Keratinocyte (primary cell): ENCODE measurements at regions not wholly inside any gene's neighbourhood (a gene's known extent, or its start where the extent isn't known, plus 50 kb on each side); places are given as distances from the start of the nearest gene placed in this dataset.
"Not testable (repeated sequence)": the region's sequence is repeated elsewhere in the genome, so short reads cannot be mapped to it uniquely, and the experiment has no call there.

Experiments
- DNase-seq: peaks from one replicate; pipeline ENCODE4 v3.0.0-alpha.2; 2011; ENCODE audit warnings: low read depth, missing footprints, low spot score
- FAIRE-seq: peaks from 2 replicates; lab custom pipeline; 2011; peaks lifted over from hg19 to GRCh38; lab: Jason Lieb, UNC
- H2AFZ ChIP-seq: 2 replicates; pipeline ENCODE4 v1.6.0; 2012; ENCODE audit warnings: low read length, control low read depth, inconsistent platforms; ENCODE audit not compliant: control insufficient read depth
- H3K27ac ChIP-seq: 2 replicates; pipeline ENCODE4 v1.5.1; 2011; ENCODE audit warnings: low read length; ENCODE audit not compliant: control insufficient read depth, insufficient read depth
- H3K27me3 ChIP-seq: 3 replicates; pipeline ENCODE4 v1.6.0; 2011; ENCODE audit warnings: low read length; ENCODE audit not compliant: control insufficient read depth, insufficient read depth; ENCODE audit errors: extremely low read depth
- H3K36me3 ChIP-seq, 2 experiments: 2 replicates in 1 of 2; 3 replicates in 1 of 2; pipeline ENCODE4 v1.5.1; 2011; ENCODE audit warnings: low read length in 2 of 2, mild to moderate bottlenecking in 1 of 2; ENCODE audit not compliant: control insufficient read depth in 2 of 2, insufficient read depth in 2 of 2; ENCODE audit errors: extremely low read depth in 1 of 2
- H3K4me1 ChIP-seq: 3 replicates; pipeline ENCODE4 v1.5.1; 2011; ENCODE audit warnings: low read length; ENCODE audit not compliant: control insufficient read depth, insufficient read depth; ENCODE audit errors: extremely low read depth
- H3K4me2 ChIP-seq: 3 replicates; pipeline ENCODE4 v1.6.0; 2011; ENCODE audit warnings: low read depth, low read length; ENCODE audit not compliant: control insufficient read depth, insufficient read depth; ENCODE audit errors: extremely low read depth
- H3K4me3 ChIP-seq, 3 experiments: fragments of 200-600 bp in 1 of 3; sonication (generic) in 1 of 3; 2 replicates in 2 of 3; 3 replicates in 1 of 3; pipeline ENCODE4 v1.5.1; 2011 to 2016; ENCODE audit warnings: low read length in 3 of 3, mild to moderate bottlenecking in 3 of 3, control low read depth in 2 of 3, inconsistent platforms in 1 of 3, low read depth in 1 of 3, mixed read lengths in 1 of 3, mixed run types in 1 of 3, moderate library complexity in 1 of 3; ENCODE audit not compliant: control insufficient read depth in 2 of 3, insufficient read depth in 2 of 3; ENCODE audit errors: extremely low read depth in 1 of 3
- H3K79me2 ChIP-seq: 2 replicates; pipeline ENCODE4 v1.6.0; 2012; ENCODE audit warnings: low read length; ENCODE audit not compliant: control insufficient read depth, insufficient read depth
- H3K9ac ChIP-seq: 3 replicates; pipeline ENCODE4 v1.6.0; 2011; ENCODE audit warnings: low read length; ENCODE audit not compliant: control insufficient read depth, insufficient read depth; ENCODE audit errors: extremely low read depth
- H3K9me1 ChIP-seq: 3 replicates; pipeline ENCODE4 v1.6.0; 2011; ENCODE audit warnings: low read length; ENCODE audit not compliant: control insufficient read depth, insufficient read depth; ENCODE audit errors: extremely low read depth
- H3K9me3 ChIP-seq: 2 replicates; pipeline ENCODE4 v1.5.1; 2012; ENCODE audit warnings: low read depth, low read length; ENCODE audit not compliant: control insufficient read depth
- H4K20me1 ChIP-seq: 3 replicates; pipeline ENCODE4 v1.6.0; 2011; ENCODE audit warnings: low read length; ENCODE audit not compliant: control insufficient read depth, insufficient read depth; ENCODE audit errors: extremely low read depth
- CTCF ChIP-seq, 3 experiments: IDR thresholded peaks in 1 of 3; conservative IDR thresholded peaks in 1 of 3; optimal IDR thresholded peaks in 1 of 3; 2 replicates in 2 of 3; 3 replicates in 1 of 3; pipeline versions ENCODE3 to v1.5.1; 2011; ENCODE audit warnings: low read length in 3 of 3, mild to moderate bottlenecking in 3 of 3, moderate library complexity in 2 of 3, control low read depth in 1 of 3, inconsistent platforms in 1 of 3; ENCODE audit not compliant: insufficient read depth in 2 of 3; ENCODE audit errors: extremely low read depth in 1 of 3
- EZH2 ChIP-seq: IDR thresholded peaks from one replicate; pipeline ENCODE4 v1.6.1; 2012; ENCODE audit warnings: inconsistent platforms, mild to moderate bottlenecking, low read length, moderate library complexity
- dilution Hi-C: fragments of 300-500 bp; cut with MboI; formaldehyde crosslinking; loops from one replicate; pipeline ENCODE4 v1.7.0; 2020; ENCODE audit warnings: low sequenced_read_pairs; ENCODE audit not compliant: extremely low pct_ligation_motif_present

GRCh38 chr11:91005458-91005857, 782.6 kb upstream of the CHORDC1 start:
- dilution Hi-C loops = no loop called here
- no peak overlapping the region for H3K9ac ChIP-seq
- H3K9me1 ChIP-seq = no peaks in the 10 kb centered on the region
- no peak overlapping the region for H3K27ac ChIP-seq
- no peaks in the 10 kb centered on the region for H3K9me3 ChIP-seq
- no peak for DNase-seq
- H3K4me1 ChIP-seq = no peaks in the 10 kb centered on the region
- no peak for TF ChIP-seq CTCF (optimal IDR thresholded peaks at IDR 0.05 in 1 of 3, IDR thresholded peaks at IDR 0.05 in 1 of 3, conservative IDR thresholded peaks at IDR 0.05 in 1 of 3; ENCODE audit: extremely low read depth in 1 of 3, insufficient read depth in 2 of 3, low read length in 3 of 3)
- TF ChIP-seq EZH2 = no peak
- H2AFZ ChIP-seq = no peak overlapping the region
- no peak for FAIRE-seq
- no peaks in the 10 kb centered on the region for H3K27me3 ChIP-seq
- H3K79me2 ChIP-seq = no peaks in the 10 kb centered on the region
- H3K4me2 ChIP-seq = no peak overlapping the region
- H3K36me3 ChIP-seq = no peaks in the 10 kb centered on the region
- H4K20me1 ChIP-seq = no peaks in the 10 kb centered on the region
- no peak overlapping the region for H3K4me3 ChIP-seq

GRCh38 chr11:90997241-90997640, 774.4 kb upstream of the CHORDC1 start:
- Histone ChIP-seq H3K79me2 (no peaks in the 10 kb centered on the region), H3K9me3 (no peaks in the 10 kb centered on the region), H3K4me2 (no peak overlapping the region), H3K9ac (no peak overlapping the region), H3K4me1 (no peaks in the 10 kb centered on the region), H3K36me3 (no peaks in the 10 kb centered on the region), H2AFZ (no peak overlapping the region), H3K9me1 (no peaks in the 10 kb centered on the region), H3K4me3 (no peak overlapping the region), H3K27ac (no peak overlapping the region), H3K27me3 (no peaks in the 10 kb centered on the region), H4K20me1 (no peaks in the 10 kb centered on the region)
- TF ChIP-seq EZH2 (no peak), CTCF (optimal IDR thresholded peaks at IDR 0.05 in 1 of 3, IDR thresholded peaks at IDR 0.05 in 1 of 3, conservative IDR thresholded peaks at IDR 0.05 in 1 of 3; ENCODE audit: extremely low read depth in 1 of 3, insufficient read depth in 2 of 3, low read length in 3 of 3) (no peak)
- DNase-seq (no peak), FAIRE-seq (no peak)
- dilution Hi-C loops = no loop called here

- H3K27me3 ChIP-seq, H2AFZ ChIP-seq, H3K4me3 ChIP-seq, H3K79me2 ChIP-seq, H3K36me3 ChIP-seq, DNase-seq, H3K9me1 ChIP-seq, H3K9me3 ChIP-seq, H3K4me2 ChIP-seq, H4K20me1 ChIP-seq, H3K9ac ChIP-seq, dilution Hi-C loops, FAIRE-seq, H3K4me1 ChIP-seq, H3K27ac ChIP-seq: not testable (repeated sequence)
Measured at GRCh38 chr11:90972159-90972558, 749.3 kb upstream of the CHORDC1 start.
